ENCODE measurements at regions not wholly inside any gene's neighbourhood (a gene's known extent, or its start where the extent isn't known, plus 50 kb on each side); places are given as distances from the start of the nearest gene placed in this dataset.

- TF ChIP-seq CTCF (IDR thresholded peaks at IDR 0.05; ENCODE audit: extremely low read depth in 1 of 2, insufficient read depth in 1 of 2, low read depth in 1 of 2, low read length in 2 of 2) (no peak), POLR2A (IDR thresholded peaks at IDR 0.05; ENCODE audit: low read depth, low read length) (no peak), POLR2AphosphoS5 (IDR thresholded peaks at IDR 0.05; ENCODE audit: insufficient read depth, low read depth, low read length) (no peak), JUN (IDR thresholded peaks at IDR 0.05; ENCODE audit: borderline replicate concordance, insufficient read depth, insufficient read length, low read depth) (no peak), EZH2 (IDR thresholded peaks at IDR 0.05; ENCODE audit: borderline replicate concordance, low read depth, low read length, severe bottlenecking) (no peak), MAX (IDR thresholded peaks at IDR 0.05; ENCODE audit: insufficient read depth, insufficient read length) (no peak)
Observed at GRCh38 chr7:80053124-80053523, 81.5 kb upstream of the GNAI1 start.

Measured in endothelial cell of umbilical vein (primary cell).